ENCODE measurements at regions not wholly inside any gene's neighbourhood (a gene's known extent, or its start where the extent isn't known, plus 50 kb on each side); places are given as distances from the start of the nearest gene placed in this dataset.
"Not testable (repeated sequence)": the region's sequence is repeated elsewhere in the genome, so short reads cannot be mapped to it uniquely, and the experiment has no call there.

- no peak for DNase-seq
Observed at GRCh38 chr2:16227811-16228462, 287.6 kb downstream of the MYCN start.

- DNase-seq, result no peak
Observed at GRCh38 chr2:16226943-16227664, 286.8 kb downstream of the MYCN start.

- DNase-seq, result no peak
Observed at GRCh38 chr2:16226381-16226780, 286.0 kb downstream of the MYCN start.

GRCh38 chr2:16225545-16225944, 285.2 kb downstream of the MYCN start:
- no peak for DNase-seq

- DNase-seq, result no peak
Observed at GRCh38 chr2:16225071-16225470, 284.7 kb downstream of the MYCN start.

GRCh38 chr2:16224298-16225045, 284.1 kb downstream of the MYCN start:
- no peak for DNase-seq

- DNase-seq, result no peak
Observed at GRCh38 chr2:16223841-16224177, 283.5 kb downstream of the MYCN start.

- no peak for DNase-seq
Observed at GRCh38 chr2:16223161-16223840, 283.0 kb downstream of the MYCN start.

GRCh38 chr2:16222326-16222725, 282.0 kb downstream of the MYCN start:
- no peak for DNase-seq

GRCh38 chr2:16221461-16222010, 281.2 kb downstream of the MYCN start:
- no peak for DNase-seq

- DNase-seq, result no peak
Observed at GRCh38 chr2:16219292-16219975, 279.1 kb downstream of the MYCN start.

GRCh38 chr2:16218625-16219024, 278.3 kb downstream of the MYCN start:
- DNase-seq, result no peak

GRCh38 chr2:16218161-16218560, 277.8 kb downstream of the MYCN start:
- DNase-seq, result no peak

GRCh38 chr2:16217741-16218140, 277.4 kb downstream of the MYCN start:
- DNase-seq, result not testable (repeated sequence)

- no peak for DNase-seq
Observed at GRCh38 chr2:16217291-16217690, 276.9 kb downstream of the MYCN start.

GRCh38 chr2:16216558-16216945, 276.2 kb downstream of the MYCN start:
- DNase-seq, result no peak

GRCh38 chr2:16215902-16216557, 275.7 kb downstream of the MYCN start:
- DNase-seq, result no peak

GRCh38 chr2:16214861-16215260, 274.5 kb downstream of the MYCN start:
- DNase-seq, result no peak

GRCh38 chr2:16214391-16214790, 274.0 kb downstream of the MYCN start:
- DNase-seq, result no peak

- no peak for DNase-seq
Observed at GRCh38 chr2:16212321-16212720, 272.0 kb downstream of the MYCN start.

- no peak for DNase-seq
Observed at GRCh38 chr2:16211341-16211740, 271.0 kb downstream of the MYCN start.

- no peak for DNase-seq
Observed at GRCh38 chr2:16210841-16211240, 270.5 kb downstream of the MYCN start.
